Stimulated activated CD4-positive, alpha-beta T cell treated with anti-CD3 and anti-CD28 coated beads, Interleukin-1b, Interleukin-23, amount 100 ng/mL, for 48 hours (primary cell): ENCODE measurements at regions not wholly inside any gene's neighbourhood (a gene's known extent, or its start where the extent isn't known, plus 50 kb on each side); places are given as distances from the start of the nearest gene placed in this dataset.
"Not testable (repeated sequence)": the region's sequence is repeated elsewhere in the genome, so short reads cannot be mapped to it uniquely, and the experiment has no call there.

Source experiments
- DNase-seq: peaks from one replicate; pipeline ENCODE4 v3.0.0-alpha.2; 2020

DNA sequence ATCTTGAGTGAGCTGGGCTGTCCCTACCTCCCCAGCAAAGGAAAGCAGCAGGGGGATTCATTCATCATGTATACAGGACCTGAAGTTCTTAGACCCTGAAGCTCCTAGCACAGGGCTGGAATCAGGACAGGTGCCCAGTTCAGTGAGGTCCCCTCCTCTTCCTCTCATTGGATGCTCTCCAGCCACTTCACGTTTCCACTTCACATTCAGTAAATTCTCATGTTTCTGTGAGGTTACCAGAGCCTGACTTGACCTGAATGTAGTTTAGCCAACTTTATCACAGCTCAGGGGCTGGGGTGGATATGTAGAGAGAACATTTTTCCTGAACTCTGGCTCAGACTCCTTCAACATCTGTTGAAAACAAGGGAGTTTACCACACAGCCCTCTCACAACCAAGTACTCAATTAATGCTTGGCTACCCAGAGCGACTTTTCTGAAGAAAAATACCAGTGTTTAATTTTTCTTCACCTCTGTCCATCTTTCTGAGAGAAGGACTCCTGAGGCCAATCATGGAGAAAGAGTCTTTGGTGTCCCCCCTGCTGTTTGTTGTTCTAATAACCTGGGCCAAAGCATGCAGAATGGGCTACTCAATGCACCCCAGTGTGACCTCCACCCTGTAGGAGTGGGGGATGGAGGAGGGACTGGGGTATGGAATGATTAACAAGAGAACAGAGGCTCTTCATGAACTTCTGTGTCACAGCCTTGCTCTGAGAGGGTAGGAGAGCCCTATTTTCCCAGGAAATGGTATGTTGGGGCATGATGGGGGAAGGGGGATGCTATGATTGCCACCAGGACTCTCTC, 108.3 kb upstream of the FGGY start:
- DNase-seq: no peak

DNA sequence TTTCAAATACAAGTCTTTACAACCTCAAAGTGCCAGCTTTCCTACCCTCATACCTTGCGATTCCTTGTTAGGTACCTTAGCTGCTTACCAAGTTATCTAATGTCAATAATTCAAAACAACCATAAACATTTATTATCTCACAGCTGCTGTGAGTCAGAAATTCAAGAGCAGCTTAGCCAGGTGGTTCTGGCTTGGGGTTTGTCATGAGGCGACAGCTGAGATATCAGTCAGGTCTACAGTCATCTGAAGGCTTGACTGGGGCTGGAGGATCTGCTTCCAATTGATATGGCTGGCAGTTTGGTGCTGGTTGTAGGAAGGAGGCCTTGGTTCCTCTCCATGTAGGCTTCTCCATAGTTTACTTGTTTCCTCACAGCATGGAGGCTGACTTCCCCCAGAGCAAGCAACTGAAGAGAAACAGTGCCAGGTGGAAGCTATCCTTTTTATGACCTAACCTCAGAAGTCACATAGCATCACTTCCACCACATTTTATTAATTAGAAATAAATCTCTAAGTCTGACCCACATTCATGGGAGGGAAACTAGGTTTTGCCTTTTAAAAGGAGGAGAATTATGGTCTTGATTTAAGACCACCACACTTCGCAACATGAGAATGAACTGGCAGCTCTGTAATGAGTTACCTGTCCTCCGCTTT, 103.3 kb upstream of the FGGY start:
- no peak for DNase-seq

DNA sequence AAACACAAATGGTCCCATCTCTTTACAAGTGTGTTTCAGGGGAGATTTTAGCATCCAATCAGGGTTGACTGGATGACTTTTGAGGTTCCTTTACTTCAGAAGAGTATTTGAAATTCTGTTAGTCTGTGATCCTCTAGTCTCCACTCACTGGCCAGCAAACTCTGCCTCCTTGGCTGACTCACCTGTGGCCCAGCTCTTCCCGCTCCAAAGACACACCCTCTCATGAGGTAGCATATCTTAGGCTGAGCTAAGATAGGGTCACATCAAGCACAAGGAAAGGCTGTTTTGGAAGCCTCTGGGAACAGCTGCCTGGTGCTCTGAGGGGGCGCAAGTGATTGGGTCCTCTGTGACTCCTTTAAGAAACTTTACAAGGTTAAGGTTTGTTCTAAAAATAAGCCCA, 102.3 kb upstream of the FGGY start:
- no peak for DNase-seq

DNA sequence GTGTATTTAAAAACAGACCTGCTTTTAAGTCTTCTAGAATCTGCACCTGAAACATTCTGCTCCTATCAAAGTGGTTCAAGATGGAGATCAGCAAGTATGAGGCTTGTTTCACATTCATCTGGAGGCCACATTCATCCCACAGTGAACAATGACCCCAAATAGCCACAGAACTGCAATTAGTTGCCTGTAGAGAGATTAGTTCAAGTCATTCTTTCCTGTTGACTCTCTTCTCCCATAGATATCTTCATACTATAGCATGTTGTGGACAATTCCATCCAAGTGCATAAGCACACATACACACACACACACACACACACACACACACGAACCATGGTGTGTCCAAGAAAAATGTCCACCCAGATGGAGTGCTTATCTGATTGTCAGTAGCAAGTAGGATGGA, 101.7 kb upstream of the FGGY start:
- DNase-seq: no peak

DNA sequence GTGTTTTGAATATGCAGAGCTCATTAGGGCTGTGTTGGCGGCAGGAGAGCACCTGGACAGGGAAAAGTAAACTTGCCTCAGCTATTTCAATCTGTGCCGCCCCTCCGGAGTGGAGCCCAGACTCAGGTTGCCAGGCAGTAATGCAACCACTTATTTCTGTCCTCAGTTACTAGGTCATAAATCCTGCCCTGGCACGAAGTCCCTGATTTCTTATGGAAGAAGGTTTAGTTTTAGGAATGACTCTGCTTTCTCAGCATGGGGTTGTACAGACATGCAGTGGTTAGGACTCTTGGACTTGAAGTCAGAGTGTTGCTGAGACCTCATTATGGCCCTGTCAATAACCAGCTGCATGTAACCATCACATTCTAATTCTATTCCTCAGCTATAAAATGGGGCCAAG, 98.3 kb upstream of the FGGY start:
- DNase-seq: no peak

DNA sequence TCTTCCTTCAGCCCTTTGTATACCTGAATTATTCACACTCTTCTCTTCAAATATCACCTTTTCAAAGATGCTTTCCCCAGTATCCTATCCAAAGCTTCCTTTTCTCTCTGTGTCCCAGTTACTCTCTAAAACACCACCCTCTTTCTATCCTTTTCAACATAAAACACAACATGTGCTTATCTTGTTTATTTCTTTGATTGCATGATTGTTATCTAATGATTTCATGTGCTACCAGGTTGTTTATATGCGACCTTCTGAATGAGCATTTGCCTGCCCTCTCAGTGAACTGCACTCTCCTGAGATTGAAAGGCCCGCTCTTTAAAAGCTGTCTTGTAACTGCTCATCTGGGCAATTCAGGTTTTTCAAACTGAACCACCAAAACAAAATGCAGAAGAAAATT, 97.7 kb upstream of the FGGY start:
- no peak for DNase-seq

DNA sequence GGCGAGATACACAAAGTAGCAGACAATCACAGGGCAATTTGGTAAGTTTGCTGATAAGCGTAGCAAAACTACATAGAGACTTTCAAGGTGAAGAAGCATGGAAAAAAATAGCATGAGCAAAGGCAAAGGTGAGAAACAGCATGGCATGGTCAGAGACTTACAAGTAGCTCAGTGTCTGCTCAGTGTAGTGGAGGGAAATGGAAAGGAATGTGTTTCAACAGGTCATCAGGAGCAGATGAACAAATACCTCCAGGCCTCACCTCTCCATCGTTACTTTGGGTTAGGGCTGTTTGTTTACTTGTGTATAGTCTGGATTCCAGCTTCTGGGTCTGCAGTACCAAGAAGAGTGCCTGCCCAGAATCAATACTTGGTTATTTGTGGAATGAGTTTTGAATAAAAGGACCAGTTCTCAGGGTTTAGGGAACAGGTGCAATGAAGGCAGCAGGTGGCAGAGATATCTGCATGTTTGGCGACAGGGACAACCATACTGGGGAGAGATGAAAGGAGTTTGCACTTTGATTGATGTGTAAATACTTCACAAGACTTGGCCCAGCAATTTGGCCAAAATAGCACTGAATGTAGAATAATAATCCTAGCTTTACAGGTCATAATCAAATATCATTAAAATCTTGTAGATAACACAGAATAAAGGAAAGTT, 97.0 kb upstream of the FGGY start:
- DNase-seq: no peak

DNA sequence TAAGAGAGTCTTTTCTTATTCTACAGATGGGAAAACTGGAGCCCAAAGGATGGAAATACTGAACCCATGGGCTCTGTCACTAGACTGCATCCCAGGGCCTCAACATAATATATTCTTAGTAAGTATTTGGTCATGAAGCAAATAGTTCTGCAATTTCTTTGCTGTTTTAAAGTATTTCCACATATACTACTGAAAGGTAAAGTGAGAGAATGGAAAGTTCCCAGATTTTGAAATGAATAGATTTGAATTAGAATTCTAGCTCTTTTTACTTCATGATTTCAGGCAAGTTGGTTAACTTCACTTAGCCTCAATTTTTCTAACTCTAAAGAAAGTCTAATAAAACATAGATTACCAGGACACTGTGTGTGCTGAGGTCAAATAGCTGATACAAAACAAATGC, 95.6 kb upstream of the FGGY start:
- no peak for DNase-seq

DNA sequence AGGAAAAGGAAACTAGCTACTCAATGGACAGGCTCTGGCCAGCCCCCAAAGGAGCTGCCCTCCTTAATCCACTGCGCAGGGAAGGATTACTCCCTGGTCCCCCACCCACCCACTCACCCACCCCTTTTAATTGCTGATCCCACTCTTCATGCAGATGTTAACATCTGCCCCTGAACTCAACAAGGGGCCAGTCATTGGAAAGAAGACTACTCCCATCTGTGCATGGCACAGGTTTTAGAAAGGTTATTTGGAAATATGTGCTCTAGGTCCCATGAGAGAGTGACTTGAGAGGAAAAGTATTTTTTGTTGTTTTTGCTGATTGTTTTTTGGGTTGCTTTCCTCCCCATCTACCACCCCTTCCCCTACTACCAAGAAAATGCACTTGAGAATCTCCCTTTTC, 94.4 kb upstream of the FGGY start:
- DNase-seq: no peak

DNA sequence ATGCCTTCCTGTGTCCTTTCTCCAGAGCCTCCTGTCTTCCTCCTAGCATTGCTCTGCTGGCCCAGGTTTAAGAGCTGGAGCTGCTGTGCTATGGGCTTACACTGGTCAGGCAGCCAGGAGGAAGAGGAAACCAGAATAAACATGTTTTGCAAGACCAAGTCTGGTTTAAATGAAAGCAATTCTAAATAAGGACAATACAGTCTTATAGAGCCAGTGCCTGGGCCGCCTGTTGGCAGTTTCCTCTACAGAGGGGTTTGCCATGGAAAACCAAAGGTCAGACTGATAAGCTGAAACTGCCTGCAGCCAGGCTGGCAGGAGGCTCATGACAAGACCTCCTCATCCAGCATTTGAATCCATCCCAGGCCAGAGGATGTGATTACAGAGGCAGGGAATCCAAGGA, 92.9 kb upstream of the FGGY start:
- DNase-seq: no peak

DNA sequence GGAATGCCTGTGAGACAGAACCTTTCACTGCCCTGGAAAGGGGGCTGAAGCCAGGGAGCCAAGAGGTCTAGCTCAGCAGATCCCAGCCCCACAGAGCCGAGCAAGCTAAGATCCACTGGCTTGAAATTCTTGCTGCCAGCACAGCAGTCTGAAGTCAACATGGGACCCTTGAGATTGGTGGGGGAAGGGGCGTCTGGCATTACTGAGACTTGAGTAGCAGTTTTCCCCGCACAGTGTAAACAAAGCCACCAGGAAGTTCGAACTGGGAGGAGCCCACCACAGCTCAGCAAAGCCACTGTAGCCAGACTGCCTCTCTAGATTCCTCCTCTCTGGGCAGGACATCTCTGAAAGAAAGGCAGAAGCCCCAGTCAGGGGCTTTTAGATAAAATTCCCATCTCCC, 90.3 kb upstream of the FGGY start:
- not testable (repeated sequence) for DNase-seq

DNA sequence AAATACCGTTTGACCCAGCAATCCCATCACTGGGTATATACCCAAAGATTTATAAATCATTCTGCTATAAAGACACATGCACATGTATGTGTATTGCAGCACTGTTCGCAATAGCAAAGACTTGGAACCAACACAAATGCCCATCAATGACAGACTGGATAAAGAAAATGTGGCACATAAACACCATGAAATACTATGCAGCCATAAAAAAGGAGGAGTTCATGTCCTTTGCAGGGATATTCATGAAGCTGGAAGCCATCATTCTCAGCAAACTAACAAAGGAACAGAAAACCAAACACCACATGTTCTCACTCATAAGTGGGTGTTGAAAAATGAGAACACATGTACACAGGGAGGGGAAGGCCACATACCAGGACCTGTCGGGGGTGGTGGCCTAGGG, 86.5 kb upstream of the FGGY start:
- DNase-seq: not testable (repeated sequence)

DNA sequence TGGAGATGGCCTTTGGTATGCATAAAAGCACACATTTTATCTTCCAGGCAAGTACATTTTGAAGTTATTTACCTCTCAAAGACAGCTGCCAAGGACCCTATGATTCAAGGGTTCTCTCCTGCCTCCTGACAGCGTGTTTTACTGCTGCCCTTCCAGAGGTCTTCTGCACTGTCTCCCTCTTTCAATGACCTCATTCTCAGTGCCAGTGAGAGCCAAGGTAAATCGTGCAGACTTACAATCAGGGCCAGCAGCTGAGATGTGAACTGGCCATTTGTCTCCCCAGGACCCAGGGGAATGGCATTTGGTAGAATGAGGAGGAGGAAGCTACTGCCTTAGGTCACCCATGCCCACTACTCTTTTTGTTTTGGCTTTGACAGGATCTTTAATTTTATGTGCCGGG, 84.2 kb upstream of the FGGY start:
- DNase-seq: no peak

DNA sequence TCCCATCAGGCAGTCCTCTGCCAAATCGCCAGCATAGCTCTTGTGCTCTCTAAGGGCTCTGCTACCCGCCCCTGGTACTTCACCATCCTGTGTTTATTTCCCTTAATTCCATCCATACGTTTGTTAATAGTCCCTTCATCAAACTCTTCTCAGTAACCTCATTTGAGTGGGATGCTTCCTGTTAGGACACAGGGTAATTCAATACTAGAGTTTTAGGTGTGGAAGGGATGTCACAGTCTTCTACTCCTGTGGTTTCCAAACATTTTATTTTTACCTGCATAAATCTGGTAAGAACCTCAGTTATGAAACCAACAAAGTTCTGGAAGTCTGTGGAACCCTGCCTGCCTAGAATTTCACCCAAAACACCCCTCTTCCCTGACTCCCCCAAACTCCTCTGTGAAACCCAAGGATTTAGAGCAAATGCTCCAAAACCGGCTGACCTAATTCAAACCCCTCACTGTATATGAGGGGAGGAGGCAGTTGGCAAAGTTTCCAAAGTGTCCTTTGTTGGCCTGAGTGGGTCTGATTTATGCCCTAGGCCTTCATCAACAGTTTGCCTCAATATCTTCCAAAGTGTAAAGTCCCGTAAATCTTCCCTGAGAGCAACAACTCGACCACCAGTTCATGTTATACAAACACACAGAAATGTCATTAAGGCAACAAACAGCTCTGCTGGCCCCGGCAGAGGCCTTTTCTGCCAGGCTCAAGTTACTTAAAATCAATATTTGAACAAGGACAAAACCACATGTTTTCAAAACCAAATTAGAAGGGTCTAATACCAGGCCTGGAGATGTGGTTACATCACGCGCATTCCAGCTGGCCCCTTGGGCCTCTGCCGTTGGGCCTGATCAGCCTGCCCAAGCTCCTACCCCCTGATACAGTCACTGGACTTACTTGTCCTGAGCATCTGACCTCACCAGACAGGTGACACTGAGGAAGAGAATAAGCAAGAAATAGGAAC, 82.4 kb upstream of the FGGY start:
- DNase-seq: no peak

DNA sequence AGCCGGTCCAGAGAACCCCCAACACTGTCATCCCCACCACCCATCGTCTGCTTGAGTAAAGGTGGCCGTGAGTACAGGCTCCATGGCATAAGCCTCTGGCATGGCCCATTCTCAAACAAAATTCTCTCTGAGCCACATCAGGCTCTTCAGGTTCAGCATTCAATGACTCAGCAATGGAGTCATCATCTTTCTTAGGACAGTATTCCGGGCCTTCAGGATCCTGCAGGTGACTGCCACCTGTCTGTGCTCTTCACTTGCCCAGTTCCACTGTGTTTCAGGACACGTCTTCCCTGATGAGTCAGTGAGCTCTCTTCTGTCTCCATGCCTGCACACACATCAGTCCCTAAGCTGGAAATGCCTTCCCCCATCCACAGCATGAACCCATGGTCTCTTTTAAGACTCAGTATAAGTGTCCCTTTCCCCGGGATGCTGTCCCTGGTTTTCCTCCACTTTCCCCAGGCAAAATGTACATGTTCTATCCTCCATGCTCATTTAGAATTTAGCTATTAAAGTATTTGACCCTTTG, 81.1 kb upstream of the FGGY start:
- no peak for DNase-seq

DNA sequence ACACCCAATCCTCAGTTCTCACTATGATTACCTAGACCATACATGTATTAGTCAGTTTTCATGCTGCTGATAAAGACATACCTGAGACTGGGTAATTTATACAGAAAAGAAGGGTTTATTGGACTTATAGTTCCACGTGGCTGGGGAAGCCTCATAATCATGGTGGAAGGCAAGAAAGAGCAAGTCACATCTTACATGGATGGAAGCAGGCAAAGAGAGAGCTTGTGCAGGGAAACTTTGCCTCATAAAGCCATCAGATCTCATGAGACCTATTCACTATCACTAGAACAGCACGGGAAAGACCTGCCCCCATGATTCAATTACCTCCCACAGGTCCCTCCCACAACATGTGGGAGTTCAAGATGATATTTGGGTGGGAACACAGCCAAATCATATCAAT, 79.5 kb upstream of the FGGY start:
- not testable (repeated sequence) for DNase-seq

DNA sequence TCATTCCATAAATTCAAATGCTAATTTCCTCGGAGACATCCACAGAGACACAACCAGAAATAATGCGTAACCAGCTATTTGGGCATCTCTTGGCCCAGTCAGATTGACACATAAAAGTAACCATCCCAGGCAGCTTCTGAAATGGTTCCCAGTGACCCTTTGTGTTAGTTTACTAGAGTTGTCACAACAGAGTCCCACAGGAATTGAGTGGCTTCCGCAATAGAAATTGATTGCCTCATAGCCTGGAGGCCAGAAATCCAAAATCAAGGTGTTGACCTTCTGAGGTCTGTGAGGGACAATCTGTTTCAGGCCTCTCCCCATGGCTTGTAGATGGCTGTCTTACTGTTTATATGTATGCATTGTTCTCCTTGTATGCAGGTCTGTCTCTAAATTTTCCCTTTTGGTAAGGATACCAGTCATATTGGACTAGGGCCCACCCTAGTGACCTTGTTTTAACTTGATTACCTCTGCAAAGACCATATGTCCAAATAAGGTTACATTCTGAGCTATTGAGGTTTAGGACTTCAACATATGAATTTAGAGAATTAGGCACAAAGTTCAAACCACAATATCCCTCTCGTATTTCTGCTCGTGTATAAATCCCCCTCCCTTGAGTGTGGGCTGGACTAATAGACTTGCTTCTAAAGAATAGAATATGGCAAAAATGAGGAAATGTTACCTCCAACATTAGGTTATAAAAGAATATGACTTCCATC, 78.2 kb upstream of the FGGY start:
- no peak for DNase-seq

DNA sequence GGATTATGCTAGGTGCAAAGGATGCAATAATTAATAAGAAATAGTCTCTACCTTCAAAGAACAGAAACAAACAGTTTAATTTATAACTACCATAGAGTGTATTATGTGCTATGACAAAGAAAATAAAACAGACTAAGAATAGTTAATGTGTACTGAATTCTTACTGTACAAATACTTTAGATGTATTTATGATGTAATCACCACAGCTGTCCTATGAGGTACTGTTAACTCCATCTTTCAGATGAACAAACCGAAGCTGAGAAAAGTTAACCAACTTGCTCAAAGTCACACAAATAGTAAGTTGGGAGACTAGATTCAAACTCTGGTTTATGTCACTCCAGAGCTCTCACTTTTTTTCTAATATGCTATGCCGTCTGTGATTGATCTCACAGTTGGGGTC, 77.0 kb upstream of the FGGY start:
- no peak for DNase-seq

DNA sequence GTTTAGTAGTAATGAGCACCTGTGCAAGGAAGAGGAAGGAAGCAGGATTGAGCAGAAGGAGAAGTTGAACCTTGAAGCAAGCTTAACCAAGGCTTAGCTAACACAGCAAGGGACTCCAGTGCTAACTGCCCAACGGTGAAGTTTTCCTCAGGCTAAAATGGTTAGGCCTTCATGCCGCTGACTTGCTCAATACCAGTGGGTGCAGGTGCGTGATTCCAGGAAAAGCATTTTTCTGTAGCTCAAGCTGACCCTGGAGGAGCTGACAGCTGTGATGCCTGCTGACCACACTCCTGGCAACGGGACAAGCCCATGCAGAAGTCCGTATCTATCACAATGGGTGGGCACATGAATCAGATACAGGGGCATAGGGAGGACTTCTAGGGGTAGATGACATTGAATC, 76.5 kb upstream of the FGGY start:
- no peak for DNase-seq

DNA sequence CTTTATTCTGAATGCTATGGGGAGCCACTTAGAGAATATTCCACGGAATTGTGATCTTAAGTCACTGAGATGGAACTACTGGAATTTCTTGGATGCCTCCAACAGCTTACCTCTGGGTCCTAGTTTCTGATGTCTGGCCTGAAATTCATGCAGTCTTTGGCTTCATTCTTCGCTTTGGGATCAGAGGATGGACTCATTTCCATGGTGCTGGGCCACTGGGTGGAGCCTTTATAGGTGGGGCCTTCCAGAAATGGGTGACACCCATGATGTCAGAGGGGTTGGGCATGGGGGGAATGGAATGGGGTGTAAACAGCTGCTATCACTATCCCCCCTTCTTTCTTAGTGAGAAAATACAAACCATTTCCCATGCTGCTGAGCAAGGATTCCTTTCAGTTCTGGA, 73.7 kb upstream of the FGGY start:
- DNase-seq: no peak

DNA sequence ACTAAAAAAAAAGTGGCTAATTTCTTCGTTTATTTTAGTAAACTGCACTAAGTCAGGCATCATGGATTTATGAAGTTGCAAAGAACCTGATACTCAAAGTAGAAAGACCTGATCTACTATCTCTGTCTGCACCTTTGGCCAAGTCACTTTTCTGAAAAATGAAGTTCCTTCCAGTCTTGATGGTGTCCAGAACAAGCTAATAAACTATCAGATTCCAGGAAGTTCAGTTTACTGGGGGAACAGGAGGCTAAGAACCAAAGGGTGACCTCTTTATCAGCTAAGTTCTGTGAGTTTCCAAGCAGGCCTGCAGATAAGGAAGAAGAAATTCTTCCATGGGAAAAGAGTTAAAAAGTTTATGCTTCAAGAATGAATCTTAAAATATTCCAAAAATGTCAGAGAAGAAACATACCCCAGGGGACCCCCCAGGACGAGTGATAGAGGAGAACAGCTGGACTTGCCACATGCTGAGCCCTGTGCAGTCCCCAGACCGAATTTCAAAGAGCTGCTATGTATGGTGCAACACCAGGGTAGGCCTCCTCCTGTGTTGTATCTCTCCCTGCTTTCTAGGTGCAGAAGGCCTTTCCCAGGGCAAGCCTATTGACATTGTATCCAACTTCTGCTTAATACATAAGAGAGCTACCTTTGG, 72.8 kb upstream of the FGGY start:
- no peak for DNase-seq
